H9 (cell line): ENCODE measurements at regions not wholly inside any gene's neighbourhood (a gene's known extent, or its start where the extent isn't known, plus 50 kb on each side); places are given as distances from the start of the nearest gene placed in this dataset.

Experiments used
- DNase-seq: peaks from one replicate; pipeline ENCODE4 v3.0.0-alpha.2; 2017
- H2AFZ ChIP-seq: one replicate; pipeline ENCODE4 v1.6.1; 2013; ENCODE audit warnings: mild to moderate bottlenecking, low read length, control low read depth, moderate library complexity
- H2AK5ac ChIP-seq: 2 replicates; pipeline ENCODE4 v1.6.1; 2013; ENCODE audit warnings: low read length, control low read depth, mixed read lengths; ENCODE audit not compliant: insufficient read length
- H2BK120ac ChIP-seq: one replicate; pipeline ENCODE4 v1.6.1; 2013; ENCODE audit warnings: low read depth, mild to moderate bottlenecking, low read length, control low read depth, inconsistent platforms; ENCODE audit not compliant: poor library complexity, severe bottlenecking
- H2BK12ac ChIP-seq: 2 replicates; pipeline ENCODE4 v1.6.1; 2013; ENCODE audit warnings: low read length, control low read depth, mixed read lengths, low read depth; ENCODE audit not compliant: insufficient read length
- H2BK15ac ChIP-seq: 2 replicates; pipeline ENCODE4 v1.6.1; 2013; ENCODE audit warnings: low read depth, low read length, control low read depth
- H2BK20ac ChIP-seq: one replicate; pipeline ENCODE4 v1.6.1; 2013; ENCODE audit warnings: low read depth, mild to moderate bottlenecking, low read length, control low read depth, inconsistent platforms; ENCODE audit not compliant: poor library complexity, severe bottlenecking
- H2BK5ac ChIP-seq: 2 replicates; pipeline ENCODE4 v1.6.1; 2013; ENCODE audit warnings: low read length, control low read depth, mixed read lengths; ENCODE audit not compliant: insufficient read length
- H3K14ac ChIP-seq: 2 replicates; pipeline ENCODE4 v1.6.1; 2013; ENCODE audit warnings: low read length, control low read depth; ENCODE audit not compliant: insufficient read depth
- H3K18ac ChIP-seq: 2 replicates; pipeline ENCODE4 v1.6.1; 2013; ENCODE audit warnings: low read depth, mild to moderate bottlenecking, mixed read lengths, low read length, control low read depth; ENCODE audit not compliant: insufficient read length
- H3K23ac ChIP-seq: 2 replicates; pipeline ENCODE4 v1.6.1; 2013; ENCODE audit warnings: low read length, control low read depth, mixed read lengths, low read depth; ENCODE audit not compliant: insufficient read length
- H3K23me2 ChIP-seq: 2 replicates; pipeline ENCODE4 v1.6.1; 2013; ENCODE audit warnings: low read depth, mild to moderate bottlenecking, mixed read lengths, low read length, control low read depth; ENCODE audit not compliant: insufficient read length, poor library complexity, severe bottlenecking
- H3K27ac ChIP-seq: 2 replicates; pipeline ENCODE4 v1.5.1; 2013; ENCODE audit warnings: low read length, control low read depth, mixed read lengths, low read depth; ENCODE audit not compliant: insufficient read length
- H3K27me3 ChIP-seq: 2 replicates; pipeline ENCODE4 v1.6.1; 2013; ENCODE audit warnings: low read length, control low read depth, inconsistent platforms; ENCODE audit not compliant: insufficient read depth
- H3K4ac ChIP-seq: 2 replicates; pipeline ENCODE4 v1.6.1; 2013; ENCODE audit warnings: low read depth, mild to moderate bottlenecking, control low read depth, inconsistent platforms, low read length, moderate library complexity
- H3K4me1 ChIP-seq: 2 replicates; pipeline ENCODE4 v1.6.1; 2013; ENCODE audit warnings: low read length, control low read depth, inconsistent platforms; ENCODE audit not compliant: insufficient read depth
- H3K4me2 ChIP-seq: 2 replicates; pipeline ENCODE4 v1.6.1; 2013; ENCODE audit warnings: low read length, control low read depth, mixed read lengths; ENCODE audit not compliant: insufficient read length, insufficient read depth
- H3K56ac ChIP-seq: 2 replicates; pipeline ENCODE4 v1.6.1; 2013; ENCODE audit warnings: low read depth, mild to moderate bottlenecking, mixed read lengths, low read length, control low read depth; ENCODE audit not compliant: insufficient read length
- H3K79me1 ChIP-seq: 2 replicates; pipeline ENCODE4 v1.6.1; 2013; ENCODE audit warnings: low read depth, mild to moderate bottlenecking, moderate library complexity, low read length, control low read depth, inconsistent platforms; ENCODE audit not compliant: insufficient read depth, poor library complexity, severe bottlenecking
- H3K79me2 ChIP-seq: 2 replicates; pipeline ENCODE4 v1.6.1; 2013; ENCODE audit warnings: low read length, control low read depth, inconsistent platforms; ENCODE audit not compliant: insufficient read depth
- H3K9ac ChIP-seq: 2 replicates; pipeline ENCODE4 v1.6.1; 2013; ENCODE audit warnings: low read length, control low read depth, mixed read lengths; ENCODE audit not compliant: insufficient read length; ENCODE audit errors: extremely low read depth
- H3K9me3 ChIP-seq: one replicate; pipeline ENCODE4 v1.6.1; 2013; ENCODE audit warnings: low read depth, low read length, inconsistent platforms; ENCODE audit not compliant: control insufficient read depth
- H3T11ph ChIP-seq: one replicate; pipeline ENCODE4 v1.6.1; 2013; ENCODE audit warnings: mild to moderate bottlenecking, low read length, control low read depth, inconsistent platforms
- H4K20me1 ChIP-seq: one replicate; pipeline ENCODE4 v1.6.1; 2013; ENCODE audit not compliant: control insufficient read depth, insufficient read length, insufficient read depth
- H4K5ac ChIP-seq: 2 replicates; pipeline ENCODE4 v1.6.1; 2013; ENCODE audit warnings: low read depth, mild to moderate bottlenecking, mixed read lengths, low read length, control low read depth; ENCODE audit not compliant: insufficient read length
- H4K8ac ChIP-seq: replicated peaks from 2 replicates; pipeline ENCODE4 v1.6.1; 2013; ENCODE audit warnings: low read length, control low read depth, mixed read lengths, low read depth; ENCODE audit not compliant: insufficient read length
- H4K91ac ChIP-seq: 2 replicates; pipeline ENCODE4 v1.6.1; 2013; ENCODE audit warnings: low read depth, mild to moderate bottlenecking, moderate library complexity, mixed read lengths, low read length, control low read depth; ENCODE audit not compliant: insufficient read length
- H3K27ac Mint-ChIP-seq, 3 experiments: 2 replicates in 2 of 3; 3 replicates in 1 of 3; pipeline ENCODE4 v1.8.0; 2020 to 2021; ENCODE audit warnings: mixed read lengths in 3 of 3, mild to moderate bottlenecking in 1 of 3, moderate library complexity in 1 of 3
- H3K27me3 Mint-ChIP-seq: 2 replicates; pipeline ENCODE4 v1.8.0; 2021; ENCODE audit warnings: low read depth, mild to moderate bottlenecking, moderate library complexity, mixed read lengths
- H3K36me3 Mint-ChIP-seq, 3 experiments: 2 replicates in 2 of 3; 3 replicates in 1 of 3; pipeline ENCODE4 v1.8.0; 2020 to 2021; ENCODE audit warnings: low read depth in 3 of 3, mixed read lengths in 3 of 3; ENCODE audit not compliant: insufficient read depth in 1 of 3
- H3K4me1 Mint-ChIP-seq, 2 experiments: 2 replicates each; pipeline ENCODE4 v1.8.0; 2020; ENCODE audit warnings: mixed read lengths in 2 of 2
- H3K4me3 Mint-ChIP-seq, 2 experiments: 2 replicates in 1 of 2; 3 replicates in 1 of 2; pipeline ENCODE4 v1.8.0; 2020 to 2021; ENCODE audit warnings: mild to moderate bottlenecking in 2 of 2, mixed read lengths in 2 of 2, moderate library complexity in 1 of 2
- H3K9me3 Mint-ChIP-seq, 2 experiments: 2 replicates in 1 of 2; 3 replicates in 1 of 2; pipeline ENCODE4 v1.8.0; 2020; ENCODE audit warnings: mild to moderate bottlenecking in 2 of 2, mixed read lengths in 2 of 2, moderate library complexity in 1 of 2
- CTCF ChIP-seq: fragments of 200-600 bp; sonication (generic); conservative IDR thresholded peaks from 3 replicates; pipeline ENCODE4 v1.8.0; 2021; ENCODE audit warnings: antibody characterized with exemption, mild to moderate bottlenecking
- WGBS: extraction: QIAGEN DNeasy Blood & Tissue Kit; methylation state at CpG from one replicate; pipeline ENCODE4 v1.1.7; 2013; ENCODE audit warnings: missing lambda C conversion rate, low lambda C conversion rate, mixed read lengths; ENCODE audit not compliant: insufficient read length; ENCODE audit errors: extremely low coverage; 5-methylcytosine and 5-hydroxymethylcytosine counted together

GRCh38 chr7:94288096-94288495 is 106.6 kb upstream of the COL1A2 start:
- Mint-ChIP-seq H3K27me3 (no peaks in the 10 kb centered on the region; the same call in 1 of the 2 replicates), H3K4me1 (peaks cover 2 to 5% of the 10 kb centered on the region in 2 experiments), H3K36me3 (no peaks in the 10 kb centered on the region), H3K9me3 (no peaks in the 10 kb centered on the region), H3K4me3 (no peak overlapping the region), H3K27ac (no peak overlapping the region)
- Histone ChIP-seq H3K23me2 (no peaks in the 10 kb centered on the region), H3K27ac (no peak overlapping the region), H2BK120ac (no peak overlapping the region), H4K8ac (no peak overlapping the region), H2BK15ac (no peak overlapping the region), H4K5ac (no peak overlapping the region), H3K27me3 (no peaks in the 10 kb centered on the region), H3K9ac (no peak overlapping the region), H3K79me2 (no peaks in the 10 kb centered on the region), H3K23ac (no peak overlapping the region), H3K4ac (no peak overlapping the region), H3K4me2 (no peak overlapping the region), H2AK5ac (no peak overlapping the region), H3K9me3 (no peaks in the 10 kb centered on the region), H2BK5ac (no peak overlapping the region), H3K4me1 (no peaks in the 10 kb centered on the region), H3K14ac (no peak overlapping the region), H3T11ph (no peak overlapping the region), H2BK20ac (no peak overlapping the region), H3K18ac (no peak overlapping the region), H3K56ac (no peak overlapping the region), H4K91ac (no peak overlapping the region), H2AFZ (no peak overlapping the region), H4K20me1 (no peaks in the 10 kb centered on the region), H2BK12ac (no peak overlapping the region), H3K79me1 (no peaks in the 10 kb centered on the region)
- WGBS: no CpG with 5 or more reads among the region's 1 CpG
- DNase-seq: no peak
- TF ChIP-seq CTCF: no peak
